GM12875 (cell line): ENCODE measurements at regions not wholly inside any gene's neighbourhood (a gene's known extent, or its start where the extent isn't known, plus 50 kb on each side); places are given as distances from the start of the nearest gene placed in this dataset.
"Not testable (repeated sequence)": the region's sequence is repeated elsewhere in the genome, so short reads cannot be mapped to it uniquely, and the experiment has no call there.

ENCODE experiments used
- H3K4me3 ChIP-seq: one replicate; pipeline ENCODE4 v1.5.1; 2011; ENCODE audit warnings: low read depth, low read length, control low read depth
- CTCF ChIP-seq: IDR thresholded peaks from 2 replicates; pipeline ENCODE4 v1.5.1; 2011; ENCODE audit warnings: low read depth, mild to moderate bottlenecking, control low read depth, inconsistent platforms, low read length, moderate library complexity, borderline replicate concordance; ENCODE audit not compliant: insufficient read depth

- no peak for TF ChIP-seq CTCF
Observed at GRCh38 chrX:1020634-1021166, 191.7 kb downstream of the CRLF2 start.

GRCh38 chrX:1016926-1017325 lies 195.5 kb downstream of the CRLF2 start:
- H3K4me3 ChIP-seq: not testable (repeated sequence)

More at GRCh38 chrX:1020634-1021166, 191.7 kb downstream of the CRLF2 start:
- no peak overlapping the region for H3K4me3 ChIP-seq

- H3K4me3 ChIP-seq: not testable (repeated sequence)
Observed at GRCh38 chrX:1016281-1016680, 196.2 kb downstream of the CRLF2 start.

- no peak overlapping the region for H3K4me3 ChIP-seq
- TF ChIP-seq CTCF: no peak
Observed at GRCh38 chrX:1012678-1013300, 199.7 kb downstream of the CRLF2 start.

- TF ChIP-seq CTCF: no peak
- no peak overlapping the region for H3K4me3 ChIP-seq
Observed at GRCh38 chrX:1011691-1012283, 200.7 kb downstream of the CRLF2 start.

- H3K4me3 ChIP-seq: no peak overlapping the region
- no peak for TF ChIP-seq CTCF
Observed at GRCh38 chrX:1009771-1010170, 202.7 kb downstream of the CRLF2 start.

GRCh38 chrX:1006156-1006730 lies 206.2 kb downstream of the CRLF2 start:
- no peak for TF ChIP-seq CTCF
- no peak overlapping the region for H3K4me3 ChIP-seq

GRCh38 chrX:1002611-1003010 lies 209.8 kb downstream of the CRLF2 start:
- H3K4me3 ChIP-seq: no peak overlapping the region
- no peak for TF ChIP-seq CTCF
